Aorta (tissue), 5 donors: ENCODE measurements at regions not wholly inside any gene's neighbourhood (a gene's known extent, or its start where the extent isn't known, plus 50 kb on each side); places are given as distances from the start of the nearest gene placed in this dataset.
"Not testable (repeated sequence)": the region's sequence is repeated elsewhere in the genome, so short reads cannot be mapped to it uniquely, and the experiment has no call there.

Source experiments
- ATAC-seq: fragments of 200-7000 bp; cut with Tn5 transposase; one replicate; pipeline ENCODE4 v1.9.1; 2022; ENCODE audit warnings: moderate library complexity; ENCODE audit not compliant: low FRiP score
- DNase-seq, 2 donors: peaks; one replicate each; pipeline ENCODE4 v3.0.0-alpha.2; 2020
- H3K27ac ChIP-seq, 2 donors: one replicate each; pipeline ENCODE4 v1.5.1; 2013; ENCODE audit warnings: low read length in 2 of 2, mild to moderate bottlenecking in 2 of 2, moderate library complexity in 2 of 2, control low read depth in 1 of 2, inconsistent platforms in 1 of 2, low read depth in 1 of 2
- H3K27me3 ChIP-seq, 2 donors: one replicate each; pipeline ENCODE4 v1.6.1; 2013; ENCODE audit warnings: control low read depth in 1 of 2, low read length in 1 of 2, mild to moderate bottlenecking in 1 of 2, moderate library complexity in 1 of 2; ENCODE audit not compliant: insufficient read depth in 2 of 2, control insufficient read depth in 1 of 2
- H3K36me3 ChIP-seq, 2 donors: one replicate each; pipeline ENCODE4 v1.6.1; 2013; ENCODE audit warnings: control low read depth in 1 of 2, low read length in 1 of 2, mild to moderate bottlenecking in 1 of 2; ENCODE audit not compliant: insufficient read depth in 2 of 2, control insufficient read depth in 1 of 2
- H3K4me1 ChIP-seq, 2 donors: one replicate each; pipeline ENCODE4 v1.6.1; 2013; ENCODE audit warnings: low read length in 2 of 2, control low read depth in 1 of 2, mild to moderate bottlenecking in 1 of 2, moderate library complexity in 1 of 2; ENCODE audit not compliant: insufficient read depth in 2 of 2, control insufficient read depth in 1 of 2
- H3K4me3 ChIP-seq, 2 donors: one replicate each; pipeline ENCODE4 v1.5.1; 2013; ENCODE audit warnings: low read length in 2 of 2, control low read depth in 1 of 2, mild to moderate bottlenecking in 1 of 2
- H3K9me3 ChIP-seq: one replicate; pipeline ENCODE4 v1.6.1; 2013; ENCODE audit warnings: mild to moderate bottlenecking, low read length; ENCODE audit not compliant: control insufficient read depth
- WGBS, 2 donors: extraction: QIAGEN DNeasy Blood & Tissue Kit; methylation state at CpG; one replicate each; pipeline ENCODE4 v1.1.7; 2013; 5-methylcytosine and 5-hydroxymethylcytosine counted together
- intact Hi-C, 2 donors: fragments of 100-400 bp; cut with DNase I; formaldehyde crosslinking; loops; one replicate each; pipeline versions ENCODE4 v1.14.2 to v1.15.0; 2022
- donor health status: healthy with polysubstance abuse.
- donor health status: Bipolar disorder and iron deficiency.
- donor health status: DM: no; HTN: no; CAD: no.
- donor health status: DM: no; HTN: no; CAD: no.
- donor health status: DM: yes; HTN: yes; CAD: no.

GRCh38 chr2:172253190-172254052 is 150.7 kb upstream of the DLX2 start:
- Histone ChIP-seq H3K4me1 (no peaks in the 10 kb centered on the region), H3K27ac (no peak overlapping the region), H3K4me3 (no peak overlapping the region), H3K27me3 (no peaks in the 10 kb centered on the region), H3K9me3 (no peaks in the 10 kb centered on the region), H3K36me3 (no peaks in the 10 kb centered on the region)
- intact Hi-C loops: no loop called here
- ATAC-seq: peak; percentile 75
- 63 to 64% methylated on average over 16 of the region's 16 CpGs for WGBS, 2 donors
- DNase-seq: peak; percentile 55 to 83

DNA sequence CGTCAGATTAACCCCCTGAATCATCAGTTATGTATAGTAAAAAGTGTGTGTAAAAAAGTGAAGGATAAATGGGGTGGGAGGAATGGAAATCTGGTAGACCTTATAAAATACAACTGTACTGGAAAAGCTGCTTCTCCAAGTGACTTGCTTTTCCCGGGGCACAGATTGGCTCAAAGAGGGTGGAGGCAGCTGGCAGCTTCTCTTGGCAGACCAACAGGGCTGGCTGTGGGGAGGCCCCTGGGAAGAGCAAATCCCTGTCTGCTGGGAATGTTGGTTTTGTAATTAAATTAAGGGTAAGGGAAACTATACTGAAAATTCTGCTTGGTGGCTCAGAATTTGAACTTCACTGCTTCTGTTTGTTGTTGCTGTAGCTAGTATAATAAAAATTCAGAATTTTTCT is 154.2 kb upstream of the DLX2 start:
- Histone ChIP-seq H3K36me3 (no peaks in the 10 kb centered on the region), H3K4me1 (no peaks in the 10 kb centered on the region), H3K9me3 (no peaks in the 10 kb centered on the region), H3K27ac (no peak overlapping the region), H3K27me3 (no peaks in the 10 kb centered on the region), H3K4me3 (no peak overlapping the region)
- no peak for ATAC-seq
- peak in 1 of 2 donors; percentile 26 for DNase-seq
- intact Hi-C loops: no loop called here
- WGBS, 2 donors: 21 to 35% methylated on average over 2 of the region's 2 CpGs

DNA sequence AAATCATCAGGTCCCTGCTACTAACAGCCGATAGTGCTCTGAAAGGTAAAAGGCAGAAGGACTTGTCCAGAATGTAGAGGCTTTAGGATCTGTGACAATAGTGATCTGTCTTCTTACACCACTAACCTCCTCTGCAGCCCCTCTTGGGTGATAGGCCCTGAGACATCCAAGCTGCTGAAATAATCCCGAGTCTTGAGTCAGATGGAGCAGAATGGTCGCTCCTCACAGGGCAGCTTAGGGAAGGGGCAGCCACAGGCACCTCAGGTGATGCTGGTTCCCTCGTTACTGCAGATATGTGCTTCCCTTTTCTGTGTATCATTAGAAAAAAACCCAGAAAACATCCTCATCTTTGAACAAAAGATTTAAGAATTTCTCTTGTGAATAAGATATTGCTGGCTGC is 157.1 kb upstream of the DLX2 start:
- no peak overlapping the region for H3K4me3 ChIP-seq
- H3K4me1 ChIP-seq: no peaks in the 10 kb centered on the region
- H3K9me3 ChIP-seq: no peaks in the 10 kb centered on the region
- WGBS, 2 donors: 95 to 96% methylated on average over 4 of the region's 4 CpGs
- DNase-seq: no peak
- H3K27ac ChIP-seq: no peak overlapping the region
- H3K36me3 ChIP-seq: no peaks in the 10 kb centered on the region
- ATAC-seq: no peak
- no peaks in the 10 kb centered on the region for H3K27me3 ChIP-seq
- intact Hi-C loops: no loop called here

GRCh38 chr2:172260336-172260735 is 157.6 kb upstream of the DLX2 start:
- no peaks in the 10 kb centered on the region for H3K9me3 ChIP-seq
- DNase-seq (no peak), ATAC-seq (no peak)
- 65% methylated on average over 8 of the region's 8 CpGs for WGBS, 2 donors
- intact Hi-C loops: no loop called here
- H3K4me3 ChIP-seq: no peak overlapping the region
- no peak overlapping the region for H3K27ac ChIP-seq
- H3K27me3 ChIP-seq: no peaks in the 10 kb centered on the region
- H3K4me1 ChIP-seq: no peaks in the 10 kb centered on the region
- no peaks in the 10 kb centered on the region for H3K36me3 ChIP-seq

DNA sequence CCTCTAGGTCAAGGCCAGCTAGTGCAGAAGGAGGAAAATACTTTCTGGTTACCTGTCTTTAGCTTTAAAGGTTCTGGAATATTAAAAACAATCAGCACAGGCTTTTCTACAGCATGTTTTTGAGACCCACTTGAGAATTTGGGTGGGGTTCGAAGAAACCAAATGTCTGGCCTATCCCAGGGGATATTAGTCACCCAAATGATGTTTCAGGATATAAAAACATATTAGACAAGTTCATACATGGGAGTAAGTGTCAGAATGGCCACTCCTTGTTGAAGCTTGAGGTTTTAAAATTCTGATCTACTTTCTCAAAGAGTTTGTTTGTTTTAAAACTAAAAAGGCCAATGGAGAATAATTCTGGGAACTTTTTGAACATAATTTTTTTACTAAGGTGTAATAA is 158.6 kb upstream of the DLX2 start:
- no peak overlapping the region for H3K27ac ChIP-seq
- ATAC-seq (no peak), DNase-seq (no peak)
- intact Hi-C loops: no loop called here
- H3K4me1 ChIP-seq: no peaks in the 10 kb centered on the region
- 77 to 83% methylated on average over 1 of the region's 1 CpG for WGBS, 2 donors
- no peaks in the 10 kb centered on the region for H3K9me3 ChIP-seq
- H3K4me3 ChIP-seq: no peak overlapping the region
- H3K36me3 ChIP-seq: no peaks in the 10 kb centered on the region
- no peaks in the 10 kb centered on the region for H3K27me3 ChIP-seq

DNA sequence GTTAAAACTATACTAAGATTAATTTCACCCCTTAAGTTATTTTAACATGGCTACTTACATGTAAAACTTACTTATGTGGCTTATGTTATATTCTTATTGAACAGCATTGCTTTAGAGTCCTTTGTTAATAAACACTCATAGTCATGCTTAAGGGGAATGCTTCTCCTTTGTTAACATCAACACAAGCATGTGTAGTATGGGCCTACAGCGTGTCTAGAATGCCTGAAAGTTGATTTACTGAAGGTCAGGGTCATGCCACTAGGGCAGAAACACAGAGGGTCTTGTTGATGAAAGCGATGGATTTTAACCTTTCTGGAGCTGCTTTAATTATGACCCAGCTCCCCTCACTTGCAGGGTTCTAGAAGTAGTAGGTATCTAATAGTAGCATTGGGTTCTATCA is 159.8 kb upstream of the DLX2 start:
- ATAC-seq (no peak), DNase-seq (no peak)
- WGBS, 2 donors: 82 to 89% methylated on average over 2 of the region's 2 CpGs
- no peak overlapping the region for H3K27ac ChIP-seq
- intact Hi-C loops: no loop called here
- no peak overlapping the region for H3K4me3 ChIP-seq
- H3K4me1 ChIP-seq: no peaks in the 10 kb centered on the region
- no peaks in the 10 kb centered on the region for H3K9me3 ChIP-seq
- no peaks in the 10 kb centered on the region for H3K27me3 ChIP-seq
- no peaks in the 10 kb centered on the region for H3K36me3 ChIP-seq

GRCh38 chr2:172264820-172265219 is 162.1 kb upstream of the DLX2 start:
- H3K9me3 ChIP-seq, H3K4me1 ChIP-seq, H3K4me3 ChIP-seq, intact Hi-C loops, H3K27ac ChIP-seq, H3K36me3 ChIP-seq, ATAC-seq, H3K27me3 ChIP-seq, DNase-seq: not testable (repeated sequence)
- WGBS, 2 donors: 91 to 95% methylated on average over 2 of the region's 2 CpGs

GRCh38 chr2:172269507-172270244 is 157.7 kb upstream of the ITGA6 start:
- WGBS, 2 donors: 70 to 81% methylated on average over 7 of the region's 7 CpGs
- H3K4me3 ChIP-seq, intact Hi-C loops, ATAC-seq, H3K9me3 ChIP-seq, DNase-seq, H3K36me3 ChIP-seq, H3K27ac ChIP-seq, H3K4me1 ChIP-seq, H3K27me3 ChIP-seq: not testable (repeated sequence)
